ENCODE measurements at regions not wholly inside any gene's neighbourhood (a gene's known extent, or its start where the extent isn't known, plus 50 kb on each side); places are given as distances from the start of the nearest gene placed in this dataset.

DNA sequence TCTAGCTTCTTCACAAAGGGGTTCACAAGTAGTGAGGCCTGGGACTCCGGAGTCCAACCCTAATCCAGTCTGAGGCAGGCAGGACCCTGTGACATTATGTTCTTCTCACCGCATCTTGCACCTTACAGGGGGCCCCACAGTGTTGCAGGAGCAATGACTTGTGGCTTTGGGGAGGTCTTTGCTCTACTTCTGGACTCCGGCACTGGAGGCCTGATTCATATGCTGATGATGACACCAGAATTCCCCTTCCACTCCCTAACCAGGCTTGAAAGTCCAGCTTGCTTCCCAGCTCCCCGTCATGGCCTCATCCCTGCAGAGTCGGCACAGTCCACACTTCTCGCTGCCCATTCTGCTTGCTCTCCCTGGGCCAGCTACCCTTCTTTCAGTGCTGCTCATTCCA lies 96.3 kb upstream of the SLC44A3 start:
- TF ChIP-seq, protein P1, sequence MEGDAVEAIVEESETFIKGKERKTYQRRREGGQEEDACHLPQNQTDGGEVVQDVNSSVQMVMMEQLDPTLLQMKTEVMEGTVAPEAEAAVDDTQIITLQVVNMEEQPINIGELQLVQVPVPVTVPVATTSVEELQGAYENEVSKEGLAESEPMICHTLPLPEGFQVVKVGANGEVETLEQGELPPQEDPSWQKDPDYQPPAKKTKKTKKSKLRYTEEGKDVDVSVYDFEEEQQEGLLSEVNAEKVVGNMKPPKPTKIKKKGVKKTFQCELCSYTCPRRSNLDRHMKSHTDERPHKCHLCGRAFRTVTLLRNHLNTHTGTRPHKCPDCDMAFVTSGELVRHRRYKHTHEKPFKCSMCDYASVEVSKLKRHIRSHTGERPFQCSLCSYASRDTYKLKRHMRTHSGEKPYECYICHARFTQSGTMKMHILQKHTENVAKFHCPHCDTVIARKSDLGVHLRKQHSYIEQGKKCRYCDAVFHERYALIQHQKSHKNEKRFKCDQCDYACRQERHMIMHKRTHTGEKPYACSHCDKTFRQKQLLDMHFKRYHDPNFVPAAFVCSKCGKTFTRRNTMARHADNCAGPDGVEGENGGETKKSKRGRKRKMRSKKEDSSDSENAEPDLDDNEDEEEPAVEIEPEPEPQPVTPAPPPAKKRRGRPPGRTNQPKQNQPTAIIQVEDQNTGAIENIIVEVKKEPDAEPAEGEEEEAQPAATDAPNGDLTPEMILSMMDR (conservative IDR thresholded peaks at IDR 0.05): no peak
- no peak for TF ChIP-seq EZH2 (IDR thresholded peaks at IDR 0.05; ENCODE audit: low read depth)

Data from PC-9 (cell line).